ENCODE measurements at regions not wholly inside any gene's neighbourhood (a gene's known extent, or its start where the extent isn't known, plus 50 kb on each side); places are given as distances from the start of the nearest gene placed in this dataset.

- POLR2A ChIA-PET: no interaction called here
- Histone ChIP-seq H3K4me3 (replicated peaks in 1 of 2; ENCODE audit: low read depth in 1 of 2, low read length in 2 of 2) (no peak overlapping the region), H3K9me3 (ENCODE audit: control insufficient read depth in 1 of 2, insufficient read depth in 1 of 2, low read depth in 1 of 2, low read length in 2 of 2) (no peaks in the 10 kb centered on the region), H3K27ac (ENCODE audit: low read depth, low read length) (no peak overlapping the region), H3K36me3 (ENCODE audit: control insufficient read depth in 1 of 2, insufficient read depth in 2 of 2, low read length in 2 of 2) (no peaks in the 10 kb centered on the region), H3K9ac (ENCODE audit: low read length) (no peak overlapping the region), H3K79me2 (ENCODE audit: insufficient read depth, low read length) (no peaks in the 10 kb centered on the region), H3K4me2 (ENCODE audit: low read length) (peak overlapping the region; percentile 30), H3K4me1 (ENCODE audit: control insufficient read depth in 1 of 2, insufficient read depth in 2 of 2, low read length in 2 of 2) (peaks cover 6 to 38% of the 10 kb centered on the region in 2 experiments; a peak in 3 of 4 replicates), H3K27me3 (ENCODE audit: insufficient read depth, low read length) (no peaks in the 10 kb centered on the region), H4K20me1 (ENCODE audit: insufficient read depth) (no peaks in the 10 kb centered on the region), H3K9me2 (ENCODE audit: insufficient read depth) (no peaks in the 10 kb centered on the region), H2AFZ (ENCODE audit: low read depth, low read length, poor library complexity, severe bottlenecking) (peak overlapping the region; percentile 55)
- ATAC-seq (peak; percentile 42; the same call in 1 of the 2 replicates), DNase-seq (ENCODE audit: low read depth, low spot score) (no peak)
- CTCF ChIA-PET: interaction anchor here (1.4 kb wide), 1 partner anchor 17 kb away, joined by 3 read pairs; no protein-coding TSS in a partner anchor
- TF ChIP-seq JUND (IDR thresholded peaks at IDR 0.05) (peak; percentile 27; the same call in 1 of the 2 replicates), ZFX (IDR thresholded peaks at IDR 0.05) (no peak)
- BruUV-seq (replicated peaks): no TSS peak
- intact Hi-C loops (cut with micrococcal nuclease): no loop called here
- RAD21 ChIA-PET (ENCODE audit: low non-redundant PET in 1 of 2, low total read pairs in 2 of 2, uncharacterized antibody in 2 of 2, unreplicated experiment in 2 of 2): no interaction called here
Measured at GRCh38 chr13:44755872-44756271, 179.7 kb upstream of the TSC22D1 start.

GRCh38 chr13:44752164-44752563 lies 176.0 kb upstream of the TSC22D1 start:
- ATAC-seq (no peak), DNase-seq (ENCODE audit: low read depth, low spot score) (no peak)
- peaks cover 0 to 19% of the 10 kb centered on the region in 2 experiments; a peak in 2 of 4 replicates for H3K4me1 ChIP-seq (ENCODE audit: control insufficient read depth in 1 of 2, insufficient read depth in 2 of 2, low read length in 2 of 2)
- no peak overlapping the region for H3K27ac ChIP-seq (ENCODE audit: low read depth, low read length)
- H2AFZ ChIP-seq (ENCODE audit: low read depth, low read length, poor library complexity, severe bottlenecking): no peak overlapping the region
- no peaks in the 10 kb centered on the region for H3K79me2 ChIP-seq (ENCODE audit: insufficient read depth, low read length)
- no peaks in the 10 kb centered on the region for H3K9me2 ChIP-seq (ENCODE audit: insufficient read depth)
- H3K27me3 ChIP-seq (ENCODE audit: insufficient read depth, low read length): no peaks in the 10 kb centered on the region
- no peaks in the 10 kb centered on the region for H3K9me3 ChIP-seq (ENCODE audit: control insufficient read depth in 1 of 2, insufficient read depth in 1 of 2, low read depth in 1 of 2, low read length in 2 of 2)
- no peak overlapping the region for H3K4me2 ChIP-seq (ENCODE audit: low read length)
- ChIA-PET POLR2A (interaction anchor here (0.6 kb wide), 1 partner anchor 46 kb away, joined by 5 read pairs; no protein-coding TSS in a partner anchor), RAD21 (ENCODE audit: low non-redundant PET in 1 of 2, low total read pairs in 2 of 2, uncharacterized antibody in 2 of 2, unreplicated experiment in 2 of 2) (no interaction called here), CTCF (no interaction called here)
- no peaks in the 10 kb centered on the region for H3K36me3 ChIP-seq (ENCODE audit: control insufficient read depth in 1 of 2, insufficient read depth in 2 of 2, low read length in 2 of 2)
- H3K9ac ChIP-seq (ENCODE audit: low read length): no peak overlapping the region
- BruUV-seq (replicated peaks): no TSS peak
- no peak overlapping the region for H3K4me3 ChIP-seq (replicated peaks in 1 of 2; ENCODE audit: low read depth in 1 of 2, low read length in 2 of 2)
- H4K20me1 ChIP-seq (ENCODE audit: insufficient read depth): no peaks in the 10 kb centered on the region
- intact Hi-C loops (cut with micrococcal nuclease): no loop called here
- TF ChIP-seq POLR2AphosphoS5 (IDR thresholded peaks at IDR 0.05; ENCODE audit: low read depth, low read length) (no peak), RAD21 (IDR thresholded peaks at IDR 0.05; ENCODE audit: low read depth) (no peak), ZFX (IDR thresholded peaks at IDR 0.05) (no peak), ATF3 (IDR thresholded peaks at IDR 0.05) (no peak), EZH2phosphoT487 (IDR thresholded peaks at IDR 0.05; ENCODE audit: borderline replicate concordance) (no peak), POLR2A (IDR thresholded peaks at IDR 0.05; ENCODE audit: borderline replicate concordance, extremely low read depth, insufficient read depth, insufficient read length) (no peak), MAX (IDR thresholded peaks at IDR 0.05) (no peak), FOSL1 (IDR thresholded peaks at IDR 0.05; ENCODE audit: low read depth) (no peak), ZBTB33 (IDR thresholded peaks at IDR 0.05; ENCODE audit: extremely low read depth, insufficient replicate concordance, low read length) (no peak), ELF1 (IDR thresholded peaks at IDR 0.05; ENCODE audit: borderline replicate concordance, low read depth) (no peak), EZH2 (IDR thresholded peaks at IDR 0.05) (no peak), CTCF (IDR thresholded peaks at IDR 0.05 in 2 of 3, conservative IDR thresholded peaks at IDR 0.05 in 1 of 3; ENCODE audit: borderline replicate concordance in 1 of 3, insufficient read depth in 1 of 3, low read depth in 2 of 3, low read length in 2 of 3) (no peak), JUND (IDR thresholded peaks at IDR 0.05) (no peak), ZNF274 (IDR thresholded peaks at IDR 0.05; ENCODE audit: low read depth, low read length) (no peak), EGR1 (IDR thresholded peaks at IDR 0.05; ENCODE audit: low read depth) (no peak), SP1 (IDR thresholded peaks at IDR 0.05; ENCODE audit: low read depth) (no peak), SRF (IDR thresholded peaks at IDR 0.05; ENCODE audit: low read depth) (no peak), YY1 (IDR thresholded peaks at IDR 0.05; ENCODE audit: extremely low read depth, insufficient replicate concordance, low read depth, low read length) (no peak), CBX3 (IDR thresholded peaks at IDR 0.05; ENCODE audit: low read depth) (no peak)

Measured in HCT116 (cell line).